GM19238 (cell line): ENCODE measurements at regions not wholly inside any gene's neighbourhood (a gene's known extent, or its start where the extent isn't known, plus 50 kb on each side); places are given as distances from the start of the nearest gene placed in this dataset.
"Not testable (repeated sequence)": the region's sequence is repeated elsewhere in the genome, so short reads cannot be mapped to it uniquely, and the experiment has no call there.

Experiments
- DNase-seq: peaks from one replicate; pipeline ENCODE4 v3.0.0; 2011; ENCODE audit warnings: low spot score; ENCODE audit not compliant: insufficient read length

DNA sequence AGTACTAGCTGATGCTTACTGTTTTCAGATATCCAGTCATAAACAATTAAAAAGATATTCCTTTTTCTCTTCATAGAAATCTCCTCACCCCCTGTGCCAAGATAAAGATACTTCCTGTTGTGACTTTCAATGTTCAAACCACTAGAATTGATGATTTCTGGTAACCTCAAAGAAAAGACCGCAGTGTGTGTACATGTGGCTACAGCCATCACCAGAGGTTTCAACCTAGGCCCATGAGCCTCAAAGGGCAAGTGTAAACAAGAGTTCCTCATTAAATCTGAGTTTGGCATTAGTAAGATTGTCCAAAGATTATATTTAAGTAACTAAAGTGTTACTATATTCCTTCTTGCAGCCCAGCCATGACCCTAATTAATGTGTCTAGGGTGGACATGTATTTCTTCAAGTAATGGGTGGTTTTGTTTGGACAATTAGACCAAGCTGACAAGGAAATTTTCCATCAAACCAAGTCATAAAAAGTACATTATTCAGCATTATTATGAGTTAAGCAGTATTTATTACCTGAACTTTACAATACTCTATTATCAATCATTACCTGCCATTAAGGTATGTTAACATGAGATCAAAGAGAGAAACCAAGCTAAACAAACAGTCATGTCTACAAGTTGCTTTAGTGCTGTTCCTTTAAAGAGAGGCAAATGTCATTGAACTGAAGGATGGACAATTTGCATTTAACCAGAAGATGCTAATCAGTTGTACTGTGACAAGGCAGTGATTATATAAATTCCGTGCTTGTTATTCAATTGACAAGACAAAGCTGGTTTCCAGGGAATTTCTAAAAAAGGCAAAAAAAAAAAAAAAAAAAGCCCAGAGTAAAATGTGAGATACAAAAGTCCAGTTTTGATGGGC lies 382.7 kb downstream of the LNPK start:
- no peak for DNase-seq

DNA sequence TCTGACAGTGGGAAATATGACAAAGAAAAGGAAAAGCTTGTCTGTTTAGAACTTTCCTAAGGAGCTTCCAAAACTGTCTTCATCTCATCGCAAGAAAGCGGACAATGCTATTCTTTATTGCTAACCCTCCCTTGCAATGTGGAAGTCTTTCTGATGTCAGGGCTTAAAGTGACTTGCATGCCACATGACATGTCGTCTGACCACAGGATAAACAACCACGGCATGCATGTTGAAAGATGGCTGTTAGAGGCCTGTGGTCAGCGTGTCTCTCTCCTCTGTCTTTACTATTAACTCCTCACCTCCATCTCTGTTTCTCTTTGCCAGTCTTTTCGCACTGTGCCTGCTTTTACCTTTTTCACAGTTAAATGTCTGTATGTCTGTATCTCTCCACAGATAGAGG lies 389.8 kb downstream of the LNPK start:
- DNase-seq, result no peak

DNA sequence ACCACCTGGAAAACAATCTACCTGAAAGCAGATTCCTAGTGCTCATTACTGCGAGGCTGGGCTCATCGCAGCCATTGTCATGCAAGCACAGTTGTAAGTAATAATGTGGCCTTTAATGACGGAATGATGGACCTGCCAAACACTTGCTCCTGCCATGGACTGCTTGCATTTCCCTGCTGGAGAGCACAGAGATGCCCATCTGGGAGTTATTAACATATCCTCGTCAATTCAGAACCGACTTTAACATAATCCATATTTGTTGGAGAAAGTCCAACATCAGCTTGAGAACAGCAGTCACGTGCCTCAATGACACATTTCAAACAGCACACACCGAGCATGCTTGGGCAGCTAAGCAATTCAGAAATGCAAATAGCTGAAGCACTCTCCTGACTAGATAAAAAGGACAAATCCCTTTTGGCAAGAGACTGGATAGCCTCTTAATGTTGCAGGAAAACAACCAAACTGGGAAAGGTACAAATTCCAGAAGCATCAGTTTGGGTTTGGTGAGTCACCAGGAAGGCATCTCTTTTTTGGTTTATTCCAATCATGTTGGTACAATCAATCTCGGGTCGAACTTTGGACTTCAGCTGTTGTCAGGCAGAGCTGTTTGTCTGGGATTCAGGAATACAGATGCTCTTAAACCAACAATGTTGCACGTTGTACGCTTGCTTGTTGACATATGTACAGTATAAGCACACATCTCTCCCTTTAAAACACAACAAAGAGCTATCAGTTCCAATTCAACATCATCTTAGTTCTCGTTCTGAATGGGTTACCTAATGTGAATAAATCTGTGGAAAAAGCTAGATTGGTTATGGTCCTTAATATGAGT lies 395.8 kb downstream of the LNPK start:
- no peak for DNase-seq

DNA sequence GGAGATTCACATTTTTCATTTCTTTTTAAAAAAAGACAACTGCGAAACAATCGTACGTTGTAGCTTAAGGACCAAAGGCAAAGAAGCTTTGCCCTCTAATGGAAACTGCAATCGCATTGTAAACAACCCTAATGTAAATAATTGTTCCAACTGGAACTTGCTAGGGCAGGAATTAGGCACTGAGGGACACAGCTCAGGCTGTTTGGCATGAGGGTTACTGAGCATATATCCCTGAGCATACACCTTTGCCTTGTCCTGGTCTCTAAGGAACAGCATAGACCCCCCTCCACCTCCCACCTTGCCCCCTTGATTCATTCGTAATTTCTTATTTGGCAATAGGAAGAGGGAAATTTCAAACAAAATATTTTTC lies 396.4 kb downstream of the LNPK start:
- DNase-seq, result no peak

DNA sequence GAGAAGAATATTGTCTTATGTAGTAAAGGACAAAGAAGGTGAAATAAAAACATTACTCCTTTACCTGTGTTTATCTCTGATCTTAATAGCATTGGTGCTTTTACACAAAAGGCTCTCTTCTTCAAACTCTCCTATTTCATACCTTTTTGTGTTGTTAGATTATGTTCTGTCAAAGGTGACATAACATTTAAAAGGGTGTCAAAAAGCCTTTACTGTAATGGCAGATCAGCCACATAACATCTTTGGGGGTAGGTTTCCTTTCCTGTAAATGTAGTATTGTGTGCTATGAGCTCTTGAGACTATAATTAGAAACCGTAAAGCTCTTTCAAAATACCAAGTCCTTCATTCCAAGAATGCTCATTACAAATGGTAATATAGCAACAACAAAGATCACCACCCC lies 400.1 kb downstream of the LNPK start:
- no peak for DNase-seq

DNA sequence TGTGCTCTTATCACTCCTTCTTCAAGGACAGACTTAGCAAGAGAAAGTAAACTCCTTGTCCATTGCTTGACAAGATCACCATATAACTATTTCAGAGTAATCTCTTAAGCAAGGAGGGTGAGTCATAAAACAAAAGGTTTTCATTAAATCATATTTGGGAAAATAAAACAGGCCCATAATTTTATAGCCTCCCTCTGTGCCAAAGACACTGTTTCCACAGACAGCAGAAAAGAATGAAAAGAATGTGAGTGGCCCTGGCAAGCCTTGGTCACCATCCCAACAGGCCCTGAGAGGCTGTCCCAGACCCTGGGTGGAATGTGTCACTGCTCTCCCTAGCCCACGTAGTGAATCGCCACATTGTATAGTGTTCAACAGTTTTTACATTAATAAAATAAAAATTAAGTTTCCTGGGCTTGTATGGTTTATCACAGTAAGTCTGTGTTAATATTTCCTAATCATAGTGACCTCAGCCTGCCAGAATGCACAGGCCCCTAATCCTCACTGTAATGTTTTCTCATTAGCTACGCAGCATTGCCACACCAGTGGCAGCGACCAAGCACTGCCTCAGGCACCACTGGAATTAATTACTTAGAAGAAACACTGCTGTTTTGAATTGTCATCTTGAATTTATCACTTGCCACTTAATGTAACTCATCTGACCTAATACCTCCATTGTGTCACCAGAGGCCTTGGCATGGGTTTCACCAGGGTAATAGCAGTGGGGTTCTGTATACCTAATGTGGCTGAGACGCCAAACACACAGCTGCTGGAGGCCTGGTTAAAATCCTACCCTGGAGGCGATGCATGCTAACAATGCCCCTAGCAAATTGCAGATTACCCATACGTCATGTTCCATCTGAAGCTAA lies 401.9 kb downstream of the LNPK start:
- DNase-seq, result no peak

DNA sequence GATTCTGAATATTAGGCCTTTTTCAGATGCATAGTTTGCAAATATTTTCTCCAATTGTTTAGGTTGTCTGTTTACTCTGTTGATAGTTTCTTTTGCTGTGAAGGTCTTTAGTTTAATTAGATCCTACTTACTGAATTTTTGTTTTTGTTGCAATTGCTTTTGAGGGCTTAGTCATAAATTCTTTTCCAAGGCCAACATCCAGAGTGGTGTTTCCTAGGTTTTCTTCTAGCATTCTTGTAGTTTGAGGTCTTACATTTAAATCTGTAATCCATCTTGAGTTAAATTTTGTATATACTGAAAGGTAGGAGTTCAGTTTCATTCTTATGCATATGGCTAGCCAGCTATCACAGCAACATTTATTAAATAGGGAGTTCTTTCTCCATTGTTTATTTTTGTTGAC lies 404.8 kb downstream of the LNPK start:
- no peak for DNase-seq

DNA sequence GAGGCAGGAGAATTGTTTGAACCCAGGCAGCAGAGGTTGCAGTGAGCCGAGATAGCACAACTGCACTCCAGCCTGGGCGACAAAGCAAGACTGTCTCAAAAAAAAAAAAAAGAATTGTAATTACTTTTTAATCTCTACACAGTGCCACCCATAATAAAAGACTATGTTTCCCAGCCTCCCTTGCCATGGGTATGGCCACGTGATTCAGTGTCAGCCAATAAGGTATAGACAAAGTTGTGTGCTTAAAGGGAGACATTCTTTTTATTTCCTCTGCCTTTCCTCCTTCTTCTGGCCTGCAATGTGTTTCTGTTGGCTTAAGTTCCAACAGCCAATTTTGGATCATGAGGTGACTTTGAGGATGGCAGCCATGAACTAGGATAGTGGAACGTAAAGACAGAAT lies 406.9 kb downstream of the LNPK start:
- DNase-seq, result no peak

DNA sequence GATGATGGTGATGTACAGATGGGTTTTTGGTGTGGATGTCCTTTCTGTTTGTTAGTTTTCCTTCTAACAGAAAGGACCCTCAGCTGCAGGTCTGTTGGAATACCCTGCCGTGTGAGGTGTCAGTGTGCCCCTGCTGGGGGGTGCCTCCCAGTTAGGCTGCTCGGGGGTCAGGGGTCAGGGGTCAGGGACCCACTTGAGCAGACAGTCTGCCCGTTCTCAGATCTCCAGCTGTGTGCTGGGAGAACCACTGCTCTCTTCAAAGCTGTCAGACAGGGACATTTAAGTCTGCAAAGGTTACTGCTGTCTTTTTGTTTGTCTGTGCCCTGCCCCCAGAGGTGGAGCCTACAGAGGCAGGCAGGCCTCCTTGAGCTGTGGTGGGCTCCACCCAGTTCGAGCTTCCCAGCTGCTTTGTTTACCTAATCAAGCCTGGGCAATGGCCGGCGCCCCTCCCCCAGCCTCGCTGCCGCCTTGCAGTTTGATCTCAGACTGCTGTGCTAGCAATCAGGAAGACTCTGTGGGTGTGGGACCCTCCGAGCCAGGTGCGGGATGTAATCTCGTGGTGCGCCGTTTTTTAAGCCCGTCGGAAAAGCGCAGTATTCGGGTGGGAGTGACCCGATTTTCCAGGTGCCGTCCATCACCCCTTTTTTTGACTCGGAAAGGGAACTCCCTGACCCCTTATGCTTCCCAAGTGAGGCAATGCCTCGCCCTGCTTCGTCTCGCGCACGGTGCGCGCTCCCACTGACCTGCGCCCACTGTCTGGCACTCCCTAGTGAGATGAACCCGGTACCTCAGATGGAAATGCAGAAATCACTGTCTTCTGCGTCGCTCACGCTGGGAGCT lies 408.2 kb downstream of the LNPK start:
- not testable (repeated sequence) for DNase-seq

DNA sequence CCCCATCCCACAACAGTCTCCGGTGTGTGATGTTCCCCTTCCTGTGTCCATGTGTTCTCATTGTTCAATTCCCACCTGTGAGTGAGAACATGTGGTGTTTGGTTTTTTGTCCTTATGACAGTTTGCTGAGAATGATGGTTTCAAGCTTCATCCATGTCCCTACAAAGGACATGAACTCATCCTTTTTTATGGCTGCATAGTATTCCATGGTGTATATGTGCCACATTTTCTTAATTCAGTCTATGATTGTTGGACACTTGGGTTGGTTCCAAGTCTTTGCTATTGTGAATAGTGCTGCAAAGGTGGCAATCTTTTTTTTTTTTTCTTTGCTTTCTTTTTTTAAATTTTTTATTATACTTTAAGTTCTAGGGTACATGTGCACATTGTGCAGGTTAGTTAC lies 406.7 kb upstream of the ATP5MC3 start:
- DNase-seq, result not testable (repeated sequence)

DNA sequence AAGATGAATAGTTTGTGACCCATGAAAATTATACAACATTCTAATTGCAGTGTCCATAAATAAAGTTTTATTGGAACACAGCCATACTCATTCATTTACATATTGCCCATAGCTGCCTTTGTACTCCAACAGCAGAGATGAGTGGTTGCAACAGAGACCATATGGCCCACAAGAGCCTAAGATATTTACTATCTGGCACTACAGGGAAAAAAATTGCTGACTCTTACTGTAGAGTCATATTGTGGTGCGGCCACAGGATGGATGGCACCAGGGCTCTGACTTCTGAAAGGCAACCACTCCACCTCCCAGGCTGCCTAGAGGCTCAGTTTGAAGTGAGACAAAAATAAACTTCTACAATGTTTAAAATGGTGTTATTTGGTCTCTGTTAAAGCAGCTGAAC lies 404.0 kb upstream of the ATP5MC3 start:
- no peak for DNase-seq

DNA sequence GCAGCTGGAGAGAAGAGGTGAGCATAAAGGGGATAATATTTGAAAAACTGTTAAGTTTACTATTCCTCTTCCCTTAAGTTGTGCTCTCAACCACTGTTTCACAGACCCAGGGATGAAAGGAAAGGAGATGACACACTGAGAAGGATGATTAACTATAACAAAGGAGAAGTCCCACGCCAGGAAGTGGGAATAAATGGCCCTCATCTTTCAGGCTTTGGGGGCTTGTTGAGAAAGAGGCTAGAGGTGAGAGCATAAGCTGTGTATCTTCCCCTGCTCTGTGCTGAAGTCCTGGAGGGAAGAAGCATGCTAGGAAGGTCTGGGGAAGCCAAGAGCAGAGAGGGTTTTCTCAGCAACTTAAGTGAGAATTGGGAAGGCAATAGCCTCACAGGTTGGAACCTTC lies 399.1 kb upstream of the ATP5MC3 start:
- no peak for DNase-seq

DNA sequence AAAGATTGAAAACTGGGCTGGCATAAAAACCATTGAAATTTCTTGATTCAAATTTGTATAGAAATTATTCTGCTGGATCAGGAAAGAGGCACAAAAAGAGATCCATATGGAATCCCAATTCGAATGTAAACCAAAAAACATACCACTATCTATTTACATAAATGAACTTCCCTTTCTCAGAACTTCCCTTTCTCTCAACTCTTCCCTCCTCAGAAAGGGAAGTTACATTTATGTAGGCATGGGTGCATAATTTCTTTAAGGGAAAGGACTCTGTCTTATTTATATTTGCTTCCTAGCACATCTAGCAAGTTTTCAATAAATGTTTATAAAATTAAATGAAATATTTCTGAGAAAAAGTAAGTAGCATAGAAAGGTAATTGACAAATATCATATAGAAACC lies 398.1 kb upstream of the ATP5MC3 start:
- DNase-seq, result no peak

DNA sequence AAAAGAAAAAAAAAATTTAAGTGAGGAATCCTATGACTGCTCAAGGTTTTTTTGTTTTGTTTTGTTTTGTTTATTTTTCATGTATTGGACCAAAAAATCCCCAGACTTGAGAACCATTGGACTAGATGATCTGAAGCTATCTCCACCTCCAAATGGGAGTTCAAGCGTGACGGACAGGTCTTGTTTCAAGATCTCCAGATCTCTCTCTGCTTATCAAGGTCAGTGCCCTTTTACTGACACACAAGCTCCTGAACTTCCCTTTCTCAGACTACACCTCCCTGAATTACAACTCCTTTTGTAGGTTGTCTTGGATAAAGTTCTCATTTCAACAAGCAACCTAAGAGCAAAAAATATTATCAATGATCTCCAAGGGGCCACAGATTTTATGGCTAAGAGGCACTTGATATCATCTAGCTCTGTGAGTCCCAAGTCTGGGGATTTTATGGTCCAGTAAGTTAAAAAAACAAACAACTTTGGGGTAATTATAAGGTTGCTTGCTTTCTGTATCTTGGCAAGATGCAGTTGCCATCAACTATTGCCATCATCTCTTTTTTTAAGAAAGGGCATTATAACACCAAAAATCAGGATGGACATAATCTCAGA lies 396.0 kb upstream of the ATP5MC3 start:
- DNase-seq, result no peak

DNA sequence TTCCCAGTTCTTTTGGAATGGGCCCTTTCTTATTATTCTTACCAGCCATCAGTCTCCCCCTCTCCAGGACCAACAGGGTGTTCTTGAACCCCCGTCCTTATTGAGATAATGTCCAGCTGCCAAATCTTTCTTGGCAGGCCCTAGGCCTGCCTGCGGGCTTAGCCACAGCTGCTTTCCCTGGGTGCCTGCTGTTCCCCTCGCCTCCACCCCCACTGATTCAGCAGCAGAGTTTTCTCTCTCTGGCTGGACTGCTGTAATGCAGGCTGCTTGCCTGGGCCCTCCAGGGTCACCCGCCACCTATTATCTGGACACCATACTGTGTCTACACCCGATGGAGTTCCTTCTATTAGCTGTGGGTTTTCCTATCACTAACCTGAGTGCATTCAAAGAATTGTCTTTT lies 395.4 kb upstream of the ATP5MC3 start:
- no peak for DNase-seq

DNA sequence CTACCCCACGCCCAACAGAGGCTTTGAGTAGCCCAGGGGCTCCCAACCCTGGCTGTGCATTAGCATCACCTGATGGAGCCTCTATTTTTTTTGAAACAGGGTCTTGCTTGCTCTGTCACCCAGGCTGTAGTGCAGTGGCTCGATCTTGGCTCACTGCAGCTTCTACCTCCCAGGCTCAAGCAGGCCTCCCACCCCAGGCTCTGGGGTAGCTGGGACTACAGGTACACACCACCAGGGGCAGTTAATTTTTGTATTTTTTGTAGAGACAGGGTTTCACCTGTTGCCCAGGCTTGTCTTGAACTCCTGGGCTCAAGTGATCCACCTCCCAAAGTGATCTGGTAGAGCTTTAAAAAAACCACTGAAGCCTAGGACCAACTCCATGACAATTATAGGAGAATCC lies 394.8 kb upstream of the ATP5MC3 start:
- DNase-seq, result no peak

DNA sequence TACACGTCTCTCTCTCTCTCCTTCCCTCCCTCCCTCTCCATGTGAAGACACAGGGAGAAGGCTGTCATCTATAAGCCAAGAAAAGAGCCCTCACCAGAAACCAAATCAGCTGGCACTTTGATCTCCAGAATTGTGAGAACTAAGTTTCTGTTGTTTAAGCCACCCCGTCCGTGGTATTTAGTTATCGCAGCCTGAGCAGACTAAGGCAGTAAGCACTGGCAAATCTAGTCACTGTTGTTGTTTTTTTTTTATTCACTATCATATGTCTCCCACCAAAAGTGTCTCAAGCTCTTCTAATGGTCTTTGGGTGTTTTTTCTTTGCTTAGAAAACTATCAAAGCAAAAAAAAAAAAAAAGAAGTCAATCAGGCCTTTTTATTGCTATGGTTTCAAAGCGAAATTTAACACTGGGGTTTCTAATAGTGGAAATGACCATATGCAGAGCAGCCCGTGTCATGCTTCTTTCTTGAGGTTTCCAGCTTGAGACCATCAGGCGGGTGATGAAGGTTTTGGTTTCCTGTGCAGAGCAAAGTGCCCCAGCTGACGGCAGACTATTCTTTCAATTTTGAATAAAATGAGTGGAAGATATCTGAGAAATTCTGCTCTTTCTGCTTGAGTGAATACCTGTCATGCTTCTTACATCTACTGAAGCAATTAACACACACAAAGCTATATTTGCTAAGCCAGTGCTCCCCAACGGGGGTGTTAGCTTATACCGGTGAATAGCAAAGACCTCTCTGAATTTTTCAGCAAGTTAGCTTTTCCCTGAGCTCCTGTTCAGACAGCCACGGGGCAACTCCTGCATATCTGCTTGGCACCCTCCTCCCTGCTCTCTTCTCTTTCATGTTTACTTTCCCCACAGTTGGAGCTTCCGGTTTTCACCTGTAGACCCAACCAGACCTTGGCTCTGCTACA lies 394.1 kb upstream of the ATP5MC3 start:
- peak; percentile 9 for DNase-seq

DNA sequence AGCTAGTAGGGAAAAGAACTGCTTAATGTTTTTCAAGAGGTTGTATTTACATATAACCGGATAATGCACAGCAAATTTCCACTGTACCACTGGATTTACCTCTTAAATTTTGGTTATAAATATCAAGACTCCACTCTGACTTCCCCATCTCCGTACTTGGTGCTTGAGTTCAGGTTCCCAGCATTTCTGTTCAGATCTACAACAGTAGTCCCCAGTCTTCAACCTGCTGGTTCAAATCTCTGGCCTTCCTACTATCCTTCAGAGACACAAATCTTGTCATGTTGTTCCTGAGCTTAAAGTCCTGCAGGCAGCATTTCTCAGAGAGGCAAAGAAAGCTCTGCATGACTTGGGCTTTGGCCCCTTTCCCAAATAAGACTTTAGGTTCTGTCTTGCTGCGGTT lies 392.6 kb upstream of the ATP5MC3 start:
- DNase-seq, result no peak

DNA sequence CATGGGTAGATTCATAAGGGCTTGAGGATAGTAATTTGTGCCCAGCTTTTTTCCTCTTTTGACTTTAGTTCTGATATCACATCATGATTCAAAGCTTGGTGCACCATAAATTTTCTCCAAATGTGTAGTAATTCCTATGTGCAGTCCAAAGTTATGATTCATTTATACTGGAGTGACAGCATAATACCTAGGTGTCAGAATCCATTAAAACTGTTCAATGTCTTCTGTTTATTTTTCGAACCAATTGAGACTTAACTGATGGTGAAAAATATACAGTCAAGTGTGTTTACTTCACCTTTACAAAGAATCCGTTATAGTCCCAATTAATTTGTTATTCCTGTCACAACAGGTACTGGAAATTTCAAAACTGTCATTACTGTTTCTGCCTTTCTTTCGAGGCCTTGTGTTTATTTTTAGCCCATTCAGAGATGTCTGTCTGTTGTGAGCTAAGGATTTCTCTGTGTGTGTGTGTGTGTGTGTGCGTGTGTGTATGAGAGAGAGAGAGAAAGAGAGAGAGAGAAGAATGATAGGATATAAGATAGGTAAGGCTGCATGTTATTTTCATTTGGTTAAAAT lies 389.7 kb upstream of the ATP5MC3 start:
- DNase-seq, result no peak
